ENCODE measurements at regions not wholly inside any gene's neighbourhood (a gene's known extent, or its start where the extent isn't known, plus 50 kb on each side); places are given as distances from the start of the nearest gene placed in this dataset.

- TF ChIP-seq MXI1 (IDR thresholded peaks at IDR 0.05; ENCODE audit: borderline replicate concordance, low read depth, low read length) (no peak), ELK1 (IDR thresholded peaks at IDR 0.05; ENCODE audit: borderline replicate concordance, low read depth, low read length) (no peak), SMC3 (IDR thresholded peaks at IDR 0.05; ENCODE audit: low read depth, low read length) (no peak)
- no peak overlapping the region for H3K4ac ChIP-seq (ENCODE audit: low read depth, low read length)
- no peak overlapping the region for H3K56ac ChIP-seq (ENCODE audit: extremely low read depth, insufficient read depth, low read length)
- H2AK5ac ChIP-seq (ENCODE audit: low read depth, low read length) = no peak overlapping the region
- no peak overlapping the region for H2BK120ac ChIP-seq (ENCODE audit: low read depth, low read length)
- H3K27ac ChIP-seq (ENCODE audit: insufficient read depth, low read length) = no peak overlapping the region
- no peak overlapping the region for H3K18ac ChIP-seq (ENCODE audit: low read depth, low read length)
- no peak overlapping the region for H2AFZ ChIP-seq (replicated peaks; ENCODE audit: low read length, poor library complexity)
- H2BK15ac ChIP-seq (ENCODE audit: low read depth, low read length) = no peak overlapping the region
- H3K4me2 ChIP-seq (ENCODE audit: low read depth, low read length) = no peak overlapping the region
- no peaks in the 10 kb centered on the region for H3K4me1 ChIP-seq (ENCODE audit: control insufficient read depth, insufficient read depth, low read length)
- ChIA-PET POLR2A (ENCODE audit: unreplicated experiment) (no interaction called here), CTCF (no interaction called here)
- H3K4me3 ChIP-seq (ENCODE audit: insufficient read depth, low read depth, low read length) = no peak overlapping the region
- H3K14ac ChIP-seq (replicated peaks; ENCODE audit: low read depth, low read length) = no peak overlapping the region
- peaks cover 16% of the 10 kb centered on the region; the same call in 1 of the 2 replicates for H3K9me3 ChIP-seq (ENCODE audit: control insufficient read depth, insufficient read depth, low read length)
- H4K8ac ChIP-seq (ENCODE audit: low read depth in 2 of 2, low read length in 2 of 2) = no peak overlapping the region
- no TSS peak for BruUV-seq (replicated peaks)
- H2AK9ac ChIP-seq (replicated peaks; ENCODE audit: low read depth, low read length, poor library complexity) = no peak overlapping the region
- intact Hi-C loops (cut with micrococcal nuclease) = no loop called here
- dilution Hi-C loops (cut with HindIII; ENCODE audit: low sequenced_read_pairs, unreplicated experiment) = no loop called here
- H4K91ac ChIP-seq (ENCODE audit: insufficient read depth, low read depth, low read length) = no peak overlapping the region
- H2BK5ac ChIP-seq (ENCODE audit: low read depth, low read length, poor library complexity, severe bottlenecking) = no peak overlapping the region
- no peaks in the 10 kb centered on the region for H3K79me1 ChIP-seq (ENCODE audit: low read depth in 1 of 2, low read length in 2 of 2)
- H3K9me1 ChIP-seq (ENCODE audit: insufficient read depth, low read length) = no peaks in the 10 kb centered on the region
- H2BK20ac ChIP-seq (ENCODE audit: low read depth, low read length) = no peak overlapping the region
- no peaks in the 10 kb centered on the region for H3K36me3 ChIP-seq (ENCODE audit: control insufficient read depth, insufficient read depth, low read length)
- in situ Hi-C loops (cut with MboI; ENCODE audit: low sequenced_read_pairs) = no loop called here
- no peak overlapping the region for H3K9ac ChIP-seq (ENCODE audit: low read depth, low read length)
- H3K27me3 ChIP-seq (ENCODE audit: control insufficient read depth, insufficient read depth, low read length) = no peaks in the 10 kb centered on the region
- H4K20me1 ChIP-seq (ENCODE audit: insufficient read depth, low read length) = no peaks in the 10 kb centered on the region
- no peak overlapping the region for H3K23ac ChIP-seq (ENCODE audit: low read depth, low read length)
- WGBS, 2 experiments (ENCODE audit: extremely low coverage in 2 of 2, insufficient read length in 1 of 2) = no CpG with 5 or more reads among the region's 5 CpGs
- H4K5ac ChIP-seq (ENCODE audit: low read depth, low read length) = no peak overlapping the region
- DNase-seq = no peak
- ATAC-seq (ENCODE audit: low read depth) = no peak
Measured at GRCh38 chrX:145506214-145506613, 258.9 kb downstream of the SPANXN1 start.

All from IMR-90 (cell line).